H9 (cell line): ENCODE measurements at regions not wholly inside any gene's neighbourhood (a gene's known extent, or its start where the extent isn't known, plus 50 kb on each side); places are given as distances from the start of the nearest gene placed in this dataset.

Experiments
- DNase-seq: peaks from one replicate; pipeline ENCODE4 v3.0.0-alpha.2; 2017
- H2AFZ ChIP-seq: one replicate; pipeline ENCODE4 v1.6.1; 2013; ENCODE audit warnings: mild to moderate bottlenecking, low read length, control low read depth, moderate library complexity
- H2AK5ac ChIP-seq: 2 replicates; pipeline ENCODE4 v1.6.1; 2013; ENCODE audit warnings: low read length, control low read depth, mixed read lengths; ENCODE audit not compliant: insufficient read length
- H2BK120ac ChIP-seq: one replicate; pipeline ENCODE4 v1.6.1; 2013; ENCODE audit warnings: low read depth, mild to moderate bottlenecking, low read length, control low read depth, inconsistent platforms; ENCODE audit not compliant: poor library complexity, severe bottlenecking
- H2BK12ac ChIP-seq: 2 replicates; pipeline ENCODE4 v1.6.1; 2013; ENCODE audit warnings: low read length, control low read depth, mixed read lengths, low read depth; ENCODE audit not compliant: insufficient read length
- H2BK15ac ChIP-seq: 2 replicates; pipeline ENCODE4 v1.6.1; 2013; ENCODE audit warnings: low read depth, low read length, control low read depth
- H2BK20ac ChIP-seq: one replicate; pipeline ENCODE4 v1.6.1; 2013; ENCODE audit warnings: low read depth, mild to moderate bottlenecking, low read length, control low read depth, inconsistent platforms; ENCODE audit not compliant: poor library complexity, severe bottlenecking
- H2BK5ac ChIP-seq: 2 replicates; pipeline ENCODE4 v1.6.1; 2013; ENCODE audit warnings: low read length, control low read depth, mixed read lengths; ENCODE audit not compliant: insufficient read length
- H3K14ac ChIP-seq: 2 replicates; pipeline ENCODE4 v1.6.1; 2013; ENCODE audit warnings: low read length, control low read depth; ENCODE audit not compliant: insufficient read depth
- H3K18ac ChIP-seq: 2 replicates; pipeline ENCODE4 v1.6.1; 2013; ENCODE audit warnings: low read depth, mild to moderate bottlenecking, mixed read lengths, low read length, control low read depth; ENCODE audit not compliant: insufficient read length
- H3K23ac ChIP-seq: 2 replicates; pipeline ENCODE4 v1.6.1; 2013; ENCODE audit warnings: low read length, control low read depth, mixed read lengths, low read depth; ENCODE audit not compliant: insufficient read length
- H3K23me2 ChIP-seq: 2 replicates; pipeline ENCODE4 v1.6.1; 2013; ENCODE audit warnings: low read depth, mild to moderate bottlenecking, mixed read lengths, low read length, control low read depth; ENCODE audit not compliant: insufficient read length, poor library complexity, severe bottlenecking
- H3K27ac ChIP-seq: 2 replicates; pipeline ENCODE4 v1.5.1; 2013; ENCODE audit warnings: low read length, control low read depth, mixed read lengths, low read depth; ENCODE audit not compliant: insufficient read length
- H3K27me3 ChIP-seq: 2 replicates; pipeline ENCODE4 v1.6.1; 2013; ENCODE audit warnings: low read length, control low read depth, inconsistent platforms; ENCODE audit not compliant: insufficient read depth
- H3K4ac ChIP-seq: 2 replicates; pipeline ENCODE4 v1.6.1; 2013; ENCODE audit warnings: low read depth, mild to moderate bottlenecking, control low read depth, inconsistent platforms, low read length, moderate library complexity
- H3K4me1 ChIP-seq: 2 replicates; pipeline ENCODE4 v1.6.1; 2013; ENCODE audit warnings: low read length, control low read depth, inconsistent platforms; ENCODE audit not compliant: insufficient read depth
- H3K4me2 ChIP-seq: 2 replicates; pipeline ENCODE4 v1.6.1; 2013; ENCODE audit warnings: low read length, control low read depth, mixed read lengths; ENCODE audit not compliant: insufficient read length, insufficient read depth
- H3K56ac ChIP-seq: 2 replicates; pipeline ENCODE4 v1.6.1; 2013; ENCODE audit warnings: low read depth, mild to moderate bottlenecking, mixed read lengths, low read length, control low read depth; ENCODE audit not compliant: insufficient read length
- H3K79me1 ChIP-seq: 2 replicates; pipeline ENCODE4 v1.6.1; 2013; ENCODE audit warnings: low read depth, mild to moderate bottlenecking, moderate library complexity, low read length, control low read depth, inconsistent platforms; ENCODE audit not compliant: insufficient read depth, poor library complexity, severe bottlenecking
- H3K79me2 ChIP-seq: 2 replicates; pipeline ENCODE4 v1.6.1; 2013; ENCODE audit warnings: low read length, control low read depth, inconsistent platforms; ENCODE audit not compliant: insufficient read depth
- H3K9ac ChIP-seq: 2 replicates; pipeline ENCODE4 v1.6.1; 2013; ENCODE audit warnings: low read length, control low read depth, mixed read lengths; ENCODE audit not compliant: insufficient read length; ENCODE audit errors: extremely low read depth
- H3K9me3 ChIP-seq: one replicate; pipeline ENCODE4 v1.6.1; 2013; ENCODE audit warnings: low read depth, low read length, inconsistent platforms; ENCODE audit not compliant: control insufficient read depth
- H3T11ph ChIP-seq: one replicate; pipeline ENCODE4 v1.6.1; 2013; ENCODE audit warnings: mild to moderate bottlenecking, low read length, control low read depth, inconsistent platforms
- H4K20me1 ChIP-seq: one replicate; pipeline ENCODE4 v1.6.1; 2013; ENCODE audit not compliant: control insufficient read depth, insufficient read length, insufficient read depth
- H4K5ac ChIP-seq: 2 replicates; pipeline ENCODE4 v1.6.1; 2013; ENCODE audit warnings: low read depth, mild to moderate bottlenecking, mixed read lengths, low read length, control low read depth; ENCODE audit not compliant: insufficient read length
- H4K8ac ChIP-seq: replicated peaks from 2 replicates; pipeline ENCODE4 v1.6.1; 2013; ENCODE audit warnings: low read length, control low read depth, mixed read lengths, low read depth; ENCODE audit not compliant: insufficient read length
- H4K91ac ChIP-seq: 2 replicates; pipeline ENCODE4 v1.6.1; 2013; ENCODE audit warnings: low read depth, mild to moderate bottlenecking, moderate library complexity, mixed read lengths, low read length, control low read depth; ENCODE audit not compliant: insufficient read length
- H3K27ac Mint-ChIP-seq, 3 experiments: 2 replicates in 2 of 3; 3 replicates in 1 of 3; pipeline ENCODE4 v1.8.0; 2020 to 2021; ENCODE audit warnings: mixed read lengths in 3 of 3, mild to moderate bottlenecking in 1 of 3, moderate library complexity in 1 of 3
- H3K27me3 Mint-ChIP-seq: 2 replicates; pipeline ENCODE4 v1.8.0; 2021; ENCODE audit warnings: low read depth, mild to moderate bottlenecking, moderate library complexity, mixed read lengths
- H3K36me3 Mint-ChIP-seq, 3 experiments: 2 replicates in 2 of 3; 3 replicates in 1 of 3; pipeline ENCODE4 v1.8.0; 2020 to 2021; ENCODE audit warnings: low read depth in 3 of 3, mixed read lengths in 3 of 3; ENCODE audit not compliant: insufficient read depth in 1 of 3
- H3K4me1 Mint-ChIP-seq, 2 experiments: 2 replicates each; pipeline ENCODE4 v1.8.0; 2020; ENCODE audit warnings: mixed read lengths in 2 of 2
- H3K4me3 Mint-ChIP-seq, 2 experiments: 2 replicates in 1 of 2; 3 replicates in 1 of 2; pipeline ENCODE4 v1.8.0; 2020 to 2021; ENCODE audit warnings: mild to moderate bottlenecking in 2 of 2, mixed read lengths in 2 of 2, moderate library complexity in 1 of 2
- H3K9me3 Mint-ChIP-seq, 2 experiments: 2 replicates in 1 of 2; 3 replicates in 1 of 2; pipeline ENCODE4 v1.8.0; 2020; ENCODE audit warnings: mild to moderate bottlenecking in 2 of 2, mixed read lengths in 2 of 2, moderate library complexity in 1 of 2
- CTCF ChIP-seq: fragments of 200-600 bp; sonication (generic); conservative IDR thresholded peaks from 3 replicates; pipeline ENCODE4 v1.8.0; 2021; ENCODE audit warnings: antibody characterized with exemption, mild to moderate bottlenecking
- WGBS: extraction: QIAGEN DNeasy Blood & Tissue Kit; methylation state at CpG from one replicate; pipeline ENCODE4 v1.1.7; 2013; ENCODE audit warnings: missing lambda C conversion rate, low lambda C conversion rate, mixed read lengths; ENCODE audit not compliant: insufficient read length; ENCODE audit errors: extremely low coverage; 5-methylcytosine and 5-hydroxymethylcytosine counted together

- Histone ChIP-seq H3K79me1 (no peaks in the 10 kb centered on the region), H4K8ac (no peak overlapping the region), H3K4me2 (no peak overlapping the region), H2BK15ac (no peak overlapping the region), H2BK5ac (no peak overlapping the region), H4K91ac (no peak overlapping the region), H3K4ac (no peak overlapping the region), H3K23ac (no peak overlapping the region), H3K23me2 (no peaks in the 10 kb centered on the region), H3K79me2 (no peaks in the 10 kb centered on the region), H3K27ac (no peak overlapping the region), H2BK12ac (no peak overlapping the region), H3K9ac (no peak overlapping the region), H4K5ac (no peak overlapping the region), H3T11ph (no peak overlapping the region), H3K4me1 (no peaks in the 10 kb centered on the region), H3K56ac (no peak overlapping the region), H2AFZ (no peak overlapping the region), H3K27me3 (no peaks in the 10 kb centered on the region), H3K14ac (no peak overlapping the region), H3K18ac (no peak overlapping the region), H2BK120ac (no peak overlapping the region), H2BK20ac (no peak overlapping the region), H4K20me1 (no peaks in the 10 kb centered on the region), H3K9me3 (no peaks in the 10 kb centered on the region), H2AK5ac (no peak overlapping the region)
- Mint-ChIP-seq H3K9me3 (no peaks in the 10 kb centered on the region), H3K27me3 (no peaks in the 10 kb centered on the region), H3K4me3 (no peak overlapping the region), H3K27ac (no peak overlapping the region), H3K36me3 (no peaks in the 10 kb centered on the region), H3K4me1 (no peaks in the 10 kb centered on the region)
- WGBS, result no CpG with 5 or more reads among the region's 4 CpGs
- no peak for DNase-seq
- TF ChIP-seq CTCF, result no peak
Measured at GRCh38 chr18:39105104-39105503, 1539.5 kb upstream of the CELF4 start.
